ENCODE measurements at regions not wholly inside any gene's neighbourhood (a gene's known extent, or its start where the extent isn't known, plus 50 kb on each side); places are given as distances from the start of the nearest gene placed in this dataset.

- WGBS, 5 donors: 83 to 93% (median 92%) methylated on average over 5 of the region's 5 CpGs
Observed at GRCh38 chr18:60623331-60623730, 250.8 kb upstream of the MC4R start.

GRCh38 chr18:60624207-60624606 is 251.6 kb upstream of the MC4R start:
- H3K4me1 ChIP-seq: no peaks in the 10 kb centered on the region
- intact Hi-C loops (cut with DNase I; ENCODE audit: low total_unique reads): no loop called here
- no peak for DNase-seq
- no peak overlapping the region for H3K4me3 ChIP-seq
- no peak for TF ChIP-seq CTCF (IDR thresholded peaks at IDR 0.05 in 8 of 11, conservative IDR thresholded peaks at IDR 0.05 in 3 of 11)
- no peaks in the 10 kb centered on the region for H3K27me3 ChIP-seq (replicated peaks in 1 of 7)
- H3K9me3 ChIP-seq: no peaks in the 10 kb centered on the region
- 90 to 97% (median 94%) methylated on average over 1 of the region's 1 CpG for WGBS, 5 donors
- no peaks in the 10 kb centered on the region for H3K36me3 ChIP-seq
- H3K27ac ChIP-seq: no peak overlapping the region

More at GRCh38 chr18:60623331-60623730, 250.8 kb upstream of the MC4R start:
- Histone ChIP-seq H3K36me3 (no peaks in the 10 kb centered on the region), H3K4me3 (no peak overlapping the region), H3K9me3 (no peaks in the 10 kb centered on the region), H3K4me1 (no peaks in the 10 kb centered on the region), H3K27ac (no peak overlapping the region), H3K27me3 (replicated peaks in 1 of 7) (no peaks in the 10 kb centered on the region)
- no peak for DNase-seq
- no peak for TF ChIP-seq CTCF (IDR thresholded peaks at IDR 0.05 in 8 of 11, conservative IDR thresholded peaks at IDR 0.05 in 3 of 11)
- no peak for TF ChIP-seq POLR2A (IDR thresholded peaks at IDR 0.05)
- TF ChIP-seq POLR2AphosphoS5 (IDR thresholded peaks at IDR 0.05): no peak
- intact Hi-C loops (cut with DNase I; ENCODE audit: low total_unique reads): no loop called here

- peaks cover 0 to 8% (median 2%) of the 10 kb centered on the region in 8 donors for H3K9me3 ChIP-seq
- WGBS, 5 donors: 78 to 93% (median 86%) methylated on average over 1 of the region's 1 CpG
- H3K36me3 ChIP-seq: no peaks in the 10 kb centered on the region
- DNase-seq: no peak
- H3K27me3 ChIP-seq (replicated peaks in 1 of 7): no peaks in the 10 kb centered on the region
- no peak for TF ChIP-seq CTCF (IDR thresholded peaks at IDR 0.05 in 8 of 11, conservative IDR thresholded peaks at IDR 0.05 in 3 of 11)
- no peak for TF ChIP-seq POLR2A (IDR thresholded peaks at IDR 0.05)
- no peak for TF ChIP-seq POLR2AphosphoS5 (IDR thresholded peaks at IDR 0.05)
- H3K4me3 ChIP-seq: no peak overlapping the region
- intact Hi-C loops (cut with DNase I; ENCODE audit: low total_unique reads): no loop called here
- H3K4me1 ChIP-seq: no peaks in the 10 kb centered on the region
- no peak overlapping the region for H3K27ac ChIP-seq
Observed at GRCh38 chr18:60639836-60640235, 267.3 kb upstream of the MC4R start.

GRCh38 chr18:60643009-60643408 is 270.4 kb upstream of the MC4R start:
- Histone ChIP-seq H3K9me3 (peaks cover 0 to 3% (median 0%) of the 10 kb centered on the region in 8 donors), H3K4me3 (no peak overlapping the region), H3K4me1 (no peaks in the 10 kb centered on the region), H3K27me3 (replicated peaks in 1 of 7) (no peaks in the 10 kb centered on the region), H3K27ac (no peak overlapping the region), H3K36me3 (no peaks in the 10 kb centered on the region)
- WGBS, 5 donors: 84 to 91% (median 88%) methylated on average over 3 of the region's 3 CpGs
- TF ChIP-seq POLR2A (IDR thresholded peaks at IDR 0.05) (no peak), POLR2AphosphoS5 (IDR thresholded peaks at IDR 0.05) (no peak), CTCF (IDR thresholded peaks at IDR 0.05 in 8 of 11, conservative IDR thresholded peaks at IDR 0.05 in 3 of 11) (no peak)
- intact Hi-C loops (cut with DNase I; ENCODE audit: low total_unique reads): no loop called here
- no peak for DNase-seq
